ENCODE measurements at regions not wholly inside any gene's neighbourhood (a gene's known extent, or its start where the extent isn't known, plus 50 kb on each side); places are given as distances from the start of the nearest gene placed in this dataset.

- TF ChIP-seq CTCF (IDR thresholded peaks at IDR 0.05; ENCODE audit: insufficient read depth, low read depth, low read length): no peak
- no peak overlapping the region for H3K4me3 ChIP-seq (ENCODE audit: low read depth, low read length)
- no peak for DNase-seq (ENCODE audit: low read depth)
These were observed 187.8 kb upstream of the HDAC4 start for GRCh38 chr2:239588451-239589269.

- H3K4me3 ChIP-seq (ENCODE audit: low read depth, low read length): no peak overlapping the region
- DNase-seq (ENCODE audit: low read depth): no peak
- TF ChIP-seq CTCF (IDR thresholded peaks at IDR 0.05; ENCODE audit: insufficient read depth, low read depth, low read length): no peak
These were observed 187.0 kb upstream of the HDAC4 start for GRCh38 chr2:239587841-239588240.

- TF ChIP-seq CTCF (IDR thresholded peaks at IDR 0.05; ENCODE audit: insufficient read depth, low read depth, low read length): no peak
- no peak overlapping the region for H3K4me3 ChIP-seq (ENCODE audit: low read depth, low read length)
- no peak for DNase-seq (ENCODE audit: low read depth)
These were observed 186.5 kb upstream of the HDAC4 start for GRCh38 chr2:239587311-239587731.

- no peak overlapping the region for H3K4me3 ChIP-seq (ENCODE audit: low read depth, low read length)
- TF ChIP-seq CTCF (IDR thresholded peaks at IDR 0.05; ENCODE audit: insufficient read depth, low read depth, low read length): no peak
- DNase-seq (ENCODE audit: low read depth): no peak
These were observed 186.0 kb upstream of the HDAC4 start for GRCh38 chr2:239586651-239587310.

GRCh38 chr2:239585422-239585821 lies 184.6 kb upstream of the HDAC4 start:
- no peak overlapping the region for H3K4me3 ChIP-seq (ENCODE audit: low read depth, low read length)
- DNase-seq (ENCODE audit: low read depth): no peak
- no peak for TF ChIP-seq CTCF (IDR thresholded peaks at IDR 0.05; ENCODE audit: insufficient read depth, low read depth, low read length)

- no peak for TF ChIP-seq CTCF (IDR thresholded peaks at IDR 0.05; ENCODE audit: insufficient read depth, low read depth, low read length)
- H3K4me3 ChIP-seq (ENCODE audit: low read depth, low read length): no peak overlapping the region
- DNase-seq (ENCODE audit: low read depth): no peak
These were observed 184.2 kb upstream of the HDAC4 start for GRCh38 chr2:239584986-239585385.
